ENCODE measurements at regions not wholly inside any gene's neighbourhood (a gene's known extent, or its start where the extent isn't known, plus 50 kb on each side); places are given as distances from the start of the nearest gene placed in this dataset.

- H3K27ac ChIP-seq (ENCODE audit: low read depth, low read length): no peak overlapping the region
- H3K9me3 ChIP-seq (ENCODE audit: control insufficient read depth in 1 of 2, low read length in 2 of 2): no peaks in the 10 kb centered on the region
- H3K36me3 ChIP-seq (ENCODE audit: control insufficient read depth in 1 of 2, insufficient read depth in 2 of 2, low read length in 2 of 2): no peaks in the 10 kb centered on the region
- H3K9ac ChIP-seq (ENCODE audit: low read depth in 1 of 2, low read length in 2 of 2): no peak overlapping the region
- H3K4me3 ChIP-seq (ENCODE audit: low read depth in 1 of 2, low read length in 2 of 2): no peak overlapping the region
- H3K27me3 ChIP-seq (ENCODE audit: control insufficient read depth in 1 of 2, insufficient read depth in 2 of 2, low read length in 2 of 2): peaks cover 0 to 10% of the 10 kb centered on the region in 2 donors
- H3K4me1 ChIP-seq (ENCODE audit: control insufficient read depth in 1 of 2, insufficient read depth in 2 of 2, low read length in 2 of 2): no peaks in the 10 kb centered on the region
Observed at GRCh38 chr1:232252546-232253118, 377.3 kb downstream of the SIPA1L2 start.

- Histone ChIP-seq H3K27me3 (ENCODE audit: control insufficient read depth in 1 of 2, insufficient read depth in 2 of 2, low read length in 2 of 2) (peaks cover 0 to 10% of the 10 kb centered on the region in 2 donors), H3K9ac (ENCODE audit: low read depth in 1 of 2, low read length in 2 of 2) (no peak overlapping the region), H3K4me1 (ENCODE audit: control insufficient read depth in 1 of 2, insufficient read depth in 2 of 2, low read length in 2 of 2) (no peaks in the 10 kb centered on the region), H3K36me3 (ENCODE audit: control insufficient read depth in 1 of 2, insufficient read depth in 2 of 2, low read length in 2 of 2) (no peaks in the 10 kb centered on the region), H3K27ac (ENCODE audit: low read depth, low read length) (no peak overlapping the region), H3K9me3 (ENCODE audit: control insufficient read depth in 1 of 2, low read length in 2 of 2) (no peaks in the 10 kb centered on the region), H3K4me3 (ENCODE audit: low read depth in 1 of 2, low read length in 2 of 2) (no peak overlapping the region)
Observed at GRCh38 chr1:232250838-232251237, 379.1 kb downstream of the SIPA1L2 start.

- Histone ChIP-seq H3K9me3 (ENCODE audit: control insufficient read depth in 1 of 2, low read length in 2 of 2) (no peaks in the 10 kb centered on the region), H3K36me3 (ENCODE audit: control insufficient read depth in 1 of 2, insufficient read depth in 2 of 2, low read length in 2 of 2) (no peaks in the 10 kb centered on the region), H3K4me3 (ENCODE audit: low read depth in 1 of 2, low read length in 2 of 2) (no peak overlapping the region), H3K9ac (ENCODE audit: low read depth in 1 of 2, low read length in 2 of 2) (no peak overlapping the region), H3K27ac (ENCODE audit: low read depth, low read length) (no peak overlapping the region), H3K27me3 (ENCODE audit: control insufficient read depth in 1 of 2, insufficient read depth in 2 of 2, low read length in 2 of 2) (peaks cover 0 to 10% of the 10 kb centered on the region in 2 donors), H3K4me1 (ENCODE audit: control insufficient read depth in 1 of 2, insufficient read depth in 2 of 2, low read length in 2 of 2) (no peaks in the 10 kb centered on the region)
Observed at GRCh38 chr1:232249861-232250777, 379.8 kb downstream of the SIPA1L2 start.

DNA sequence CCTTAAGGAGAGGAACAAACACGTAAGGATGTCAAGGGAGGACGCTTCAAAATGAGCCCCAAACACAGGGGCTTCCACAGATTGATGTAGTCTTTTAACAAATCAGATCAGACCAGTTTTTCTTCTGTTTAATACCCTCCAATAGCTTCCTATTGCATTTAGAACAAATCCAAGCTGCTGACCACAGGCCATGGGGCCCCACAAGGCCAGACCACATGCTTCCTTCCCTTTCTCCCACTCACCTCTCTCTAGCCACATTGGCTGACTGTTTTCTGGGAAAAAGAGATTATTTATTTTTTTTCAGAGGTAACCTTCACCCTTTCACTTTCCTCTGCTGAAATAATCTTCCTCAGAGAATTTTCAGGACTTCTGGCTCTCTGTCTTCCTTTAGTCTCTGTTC lies 380.6 kb downstream of the SIPA1L2 start:
- Histone ChIP-seq H3K36me3 (ENCODE audit: control insufficient read depth in 1 of 2, insufficient read depth in 2 of 2, low read length in 2 of 2) (no peaks in the 10 kb centered on the region), H3K9me3 (ENCODE audit: control insufficient read depth in 1 of 2, low read length in 2 of 2) (no peaks in the 10 kb centered on the region), H3K27ac (ENCODE audit: low read depth, low read length) (no peak overlapping the region), H3K9ac (ENCODE audit: low read depth in 1 of 2, low read length in 2 of 2) (no peak overlapping the region), H3K4me3 (ENCODE audit: low read depth in 1 of 2, low read length in 2 of 2) (no peak overlapping the region), H3K4me1 (ENCODE audit: control insufficient read depth in 1 of 2, insufficient read depth in 2 of 2, low read length in 2 of 2) (no peaks in the 10 kb centered on the region), H3K27me3 (ENCODE audit: control insufficient read depth in 1 of 2, insufficient read depth in 2 of 2, low read length in 2 of 2) (peaks cover 0 to 10% of the 10 kb centered on the region in 2 donors)

DNA sequence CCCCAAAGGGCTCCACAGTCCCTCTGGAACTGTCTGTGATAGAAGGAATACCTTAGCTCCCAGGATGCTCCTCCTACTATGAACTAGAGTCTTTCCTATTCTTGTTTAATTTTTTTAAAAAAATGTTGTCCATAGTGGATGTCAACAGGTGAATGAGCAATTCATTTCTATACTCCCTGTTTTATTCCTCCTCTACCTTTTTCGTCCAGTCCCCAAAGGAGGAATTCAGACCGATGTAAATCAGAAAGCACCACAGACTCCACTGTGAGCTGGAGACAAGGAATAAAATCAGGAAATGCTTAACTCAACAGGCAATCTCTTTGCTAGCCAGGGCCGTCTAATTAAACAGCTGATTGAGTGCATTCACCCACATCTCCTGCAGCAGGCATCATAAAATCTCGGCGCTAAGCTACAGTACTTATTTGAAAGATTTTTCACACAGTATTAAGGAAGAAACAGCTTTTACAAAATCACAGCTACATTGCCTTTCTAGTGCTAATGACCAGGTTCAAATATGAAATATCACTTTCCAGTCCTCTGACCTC lies 381.6 kb downstream of the SIPA1L2 start:
- Histone ChIP-seq H3K9me3 (ENCODE audit: control insufficient read depth in 1 of 2, low read length in 2 of 2) (no peaks in the 10 kb centered on the region), H3K9ac (ENCODE audit: low read depth in 1 of 2, low read length in 2 of 2) (no peak overlapping the region), H3K27ac (ENCODE audit: low read depth, low read length) (no peak overlapping the region)

GRCh38 chr1:232247669-232248068 lies 382.3 kb downstream of the SIPA1L2 start:
- H3K4me1 ChIP-seq (ENCODE audit: control insufficient read depth in 1 of 2, insufficient read depth in 2 of 2, low read length in 2 of 2): no peaks in the 10 kb centered on the region
- no peaks in the 10 kb centered on the region for H3K9me3 ChIP-seq (ENCODE audit: control insufficient read depth in 1 of 2, low read length in 2 of 2)
- H3K9ac ChIP-seq (ENCODE audit: low read depth in 1 of 2, low read length in 2 of 2): no peak overlapping the region
- H3K27me3 ChIP-seq (ENCODE audit: control insufficient read depth in 1 of 2, insufficient read depth in 2 of 2, low read length in 2 of 2): peaks cover 0 to 10% of the 10 kb centered on the region in 2 donors
- no peak overlapping the region for H3K27ac ChIP-seq (ENCODE audit: low read depth, low read length)
- no peaks in the 10 kb centered on the region for H3K36me3 ChIP-seq (ENCODE audit: control insufficient read depth in 1 of 2, insufficient read depth in 2 of 2, low read length in 2 of 2)
- no peak overlapping the region for H3K4me3 ChIP-seq (ENCODE audit: low read depth in 1 of 2, low read length in 2 of 2)

More for the DNA sequence above, 381.6 kb downstream of the SIPA1L2 start:
- Histone ChIP-seq H3K27me3 (ENCODE audit: control insufficient read depth in 1 of 2, insufficient read depth in 2 of 2, low read length in 2 of 2) (peaks cover 0 to 10% of the 10 kb centered on the region in 2 donors), H3K36me3 (ENCODE audit: control insufficient read depth in 1 of 2, insufficient read depth in 2 of 2, low read length in 2 of 2) (no peaks in the 10 kb centered on the region), H3K4me1 (ENCODE audit: control insufficient read depth in 1 of 2, insufficient read depth in 2 of 2, low read length in 2 of 2) (no peaks in the 10 kb centered on the region), H3K4me3 (ENCODE audit: low read depth in 1 of 2, low read length in 2 of 2) (no peak overlapping the region)

DNA sequence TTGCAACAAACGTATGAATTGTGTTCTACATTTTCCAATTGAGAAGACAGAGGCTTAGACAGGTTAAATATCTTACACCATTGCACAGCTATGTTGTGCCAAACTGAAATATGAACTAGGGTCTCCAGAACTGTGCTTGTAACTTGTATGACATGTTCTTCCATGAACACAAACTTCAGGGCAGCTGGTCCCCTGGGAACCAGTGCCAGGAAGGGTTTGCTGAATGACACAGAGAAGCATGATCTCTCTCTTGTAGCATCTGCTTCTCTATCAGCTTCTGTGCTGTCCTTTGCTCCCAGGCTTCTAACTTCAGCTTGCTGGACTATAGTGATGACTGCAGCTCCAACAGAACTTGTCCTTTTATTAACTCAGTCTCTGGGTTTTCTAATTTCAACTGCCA lies 385.5 kb downstream of the SIPA1L2 start:
- no peak overlapping the region for H3K9ac ChIP-seq (ENCODE audit: low read depth in 1 of 2, low read length in 2 of 2)
- no peaks in the 10 kb centered on the region for H3K9me3 ChIP-seq (ENCODE audit: control insufficient read depth in 1 of 2, low read length in 2 of 2)
- no peak overlapping the region for H3K27ac ChIP-seq (ENCODE audit: low read depth, low read length)
- no peaks in the 10 kb centered on the region for H3K36me3 ChIP-seq (ENCODE audit: control insufficient read depth in 1 of 2, insufficient read depth in 2 of 2, low read length in 2 of 2)
- H3K27me3 ChIP-seq (ENCODE audit: control insufficient read depth in 1 of 2, insufficient read depth in 2 of 2, low read length in 2 of 2): peaks cover 0 to 8% of the 10 kb centered on the region in 2 donors
- H3K4me1 ChIP-seq (ENCODE audit: control insufficient read depth in 1 of 2, insufficient read depth in 2 of 2, low read length in 2 of 2): no peaks in the 10 kb centered on the region
- H3K4me3 ChIP-seq (ENCODE audit: low read depth in 1 of 2, low read length in 2 of 2): no peak overlapping the region

DNA sequence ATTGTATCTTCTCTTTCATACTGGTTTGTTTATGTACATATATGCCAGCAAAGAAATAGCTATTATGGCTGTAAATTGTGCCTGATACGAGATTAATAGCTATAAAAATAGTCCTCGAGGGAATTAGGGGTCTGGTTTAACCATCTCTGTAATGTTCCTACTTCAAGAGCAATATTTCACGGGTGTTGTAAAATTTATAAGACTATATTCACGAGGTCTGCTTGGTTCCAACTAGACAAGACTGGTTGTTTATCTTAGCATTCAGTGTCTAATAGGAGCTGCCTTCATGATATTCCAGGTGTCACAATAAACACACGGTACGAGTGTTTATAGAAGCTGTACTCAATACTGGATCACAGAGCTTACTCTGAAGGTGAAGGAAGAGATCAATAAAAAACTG lies 389.9 kb downstream of the SIPA1L2 start:
- no peak overlapping the region for H3K27ac ChIP-seq (ENCODE audit: low read depth, low read length)
- no peaks in the 10 kb centered on the region for H3K9me3 ChIP-seq (ENCODE audit: control insufficient read depth in 1 of 2, low read length in 2 of 2)
- no peak overlapping the region for H3K9ac ChIP-seq (ENCODE audit: low read depth in 1 of 2, low read length in 2 of 2)
- H3K4me3 ChIP-seq (ENCODE audit: low read depth in 1 of 2, low read length in 2 of 2): no peak overlapping the region
- H3K27me3 ChIP-seq (ENCODE audit: control insufficient read depth in 1 of 2, insufficient read depth in 2 of 2, low read length in 2 of 2): peaks cover 0 to 8% of the 10 kb centered on the region in 2 donors
- no peaks in the 10 kb centered on the region for H3K36me3 ChIP-seq (ENCODE audit: control insufficient read depth in 1 of 2, insufficient read depth in 2 of 2, low read length in 2 of 2)
- no peaks in the 10 kb centered on the region for H3K4me1 ChIP-seq (ENCODE audit: control insufficient read depth in 1 of 2, insufficient read depth in 2 of 2, low read length in 2 of 2)

GRCh38 chr1:232239522-232239921 lies 390.4 kb downstream of the SIPA1L2 start:
- Histone ChIP-seq H3K9me3 (ENCODE audit: control insufficient read depth in 1 of 2, low read length in 2 of 2) (no peaks in the 10 kb centered on the region), H3K4me1 (ENCODE audit: control insufficient read depth in 1 of 2, insufficient read depth in 2 of 2, low read length in 2 of 2) (no peaks in the 10 kb centered on the region), H3K4me3 (ENCODE audit: low read depth in 1 of 2, low read length in 2 of 2) (no peak overlapping the region), H3K27ac (ENCODE audit: low read depth, low read length) (no peak overlapping the region), H3K9ac (ENCODE audit: low read depth in 1 of 2, low read length in 2 of 2) (no peak overlapping the region), H3K27me3 (ENCODE audit: control insufficient read depth in 1 of 2, insufficient read depth in 2 of 2, low read length in 2 of 2) (peaks cover 0 to 8% of the 10 kb centered on the region in 2 donors), H3K36me3 (ENCODE audit: control insufficient read depth in 1 of 2, insufficient read depth in 2 of 2, low read length in 2 of 2) (no peaks in the 10 kb centered on the region)

GRCh38 chr1:232238009-232238408 lies 391.9 kb downstream of the SIPA1L2 start:
- Histone ChIP-seq H3K4me1 (ENCODE audit: control insufficient read depth in 1 of 2, insufficient read depth in 2 of 2, low read length in 2 of 2) (no peaks in the 10 kb centered on the region), H3K36me3 (ENCODE audit: control insufficient read depth in 1 of 2, insufficient read depth in 2 of 2, low read length in 2 of 2) (no peaks in the 10 kb centered on the region), H3K27ac (ENCODE audit: low read depth, low read length) (no peak overlapping the region), H3K27me3 (ENCODE audit: control insufficient read depth in 1 of 2, insufficient read depth in 2 of 2, low read length in 2 of 2) (peaks cover 0 to 8% of the 10 kb centered on the region in 2 donors), H3K4me3 (ENCODE audit: low read depth in 1 of 2, low read length in 2 of 2) (no peak overlapping the region), H3K9me3 (ENCODE audit: control insufficient read depth in 1 of 2, low read length in 2 of 2) (no peaks in the 10 kb centered on the region), H3K9ac (ENCODE audit: low read depth in 1 of 2, low read length in 2 of 2) (no peak overlapping the region)
